MCF 10A (cell line): ENCODE measurements at regions not wholly inside any gene's neighbourhood (a gene's known extent, or its start where the extent isn't known, plus 50 kb on each side); places are given as distances from the start of the nearest gene placed in this dataset.

Experiments used
- BruUV-seq: library from RNA; stranded (reverse); fragments of 400-500 nt; replicated peaks from 2 replicates; lab custom pipeline; 2021; lab: Mats Ljungman, UMichigan
- CTCF ChIA-PET: fragments of 300-600 bp; sonication (Branson Sonifier 250); formaldehyde crosslinking; extraction: SDS; loops from one replicate; lab custom pipeline; 2021; ENCODE audit warnings: antibody characterized with exemption, inconsistent platforms; lab: Yijun Ruan, JAX
- POLR2A ChIA-PET: fragments of 300-600, 350-650 bp; sonication (Branson Sonifier 250); formaldehyde crosslinking; extraction: SDS; loops from one replicate; lab custom pipeline; 2020; ENCODE audit warnings: antibody characterized with exemption, inconsistent platforms; lab: Yijun Ruan, JAX
- DNase-seq: peaks from one replicate; pipeline ENCODE4 v3.0.0-alpha.2; 2018; ENCODE audit not compliant: unreplicated experiment
- H3K27ac Mint-ChIP-seq: one replicate; pipeline ENCODE4 v1.8.0; 2022; ENCODE audit warnings: mild to moderate bottlenecking, low read depth, mixed read lengths; ENCODE audit not compliant: unreplicated experiment
- H3K27me3 Mint-ChIP-seq: one replicate; pipeline ENCODE4 v1.8.0; 2022; ENCODE audit warnings: mixed read lengths; ENCODE audit not compliant: insufficient read depth, unreplicated experiment
- H3K36me3 Mint-ChIP-seq: one replicate; pipeline ENCODE4 v1.8.0; 2022; ENCODE audit warnings: mild to moderate bottlenecking, moderate library complexity, mixed read lengths; ENCODE audit not compliant: insufficient read depth, unreplicated experiment
- H3K4me1 Mint-ChIP-seq: one replicate; pipeline ENCODE4 v1.8.0; 2022; ENCODE audit warnings: mixed read lengths; ENCODE audit not compliant: insufficient read depth, unreplicated experiment
- H3K4me3 Mint-ChIP-seq: one replicate; pipeline ENCODE4 v1.8.0; 2022; ENCODE audit warnings: mild to moderate bottlenecking, moderate library complexity, mixed read lengths; ENCODE audit not compliant: unreplicated experiment
- H3K9me3 Mint-ChIP-seq: one replicate; pipeline ENCODE4 v1.8.0; 2022; ENCODE audit warnings: mixed read lengths; ENCODE audit not compliant: unreplicated experiment
- CTCF ChIP-seq: fragments of 200-600 bp; IDR thresholded peaks from one replicate; pipeline ENCODE4 v1.8.0; 2022; ENCODE audit warnings: antibody characterized with exemption, mild to moderate bottlenecking; ENCODE audit not compliant: unreplicated experiment
- intact Hi-C: fragments of 100-400 bp; cut with micrococcal nuclease; formaldehyde crosslinking; loops from 2 replicates; pipeline ENCODE4 v1.14.1; 2022

GRCh38 chr16:73743665-73744496 lies 552.7 kb upstream of the PSMD7 start:
- BruUV-seq, result no TSS peak
- Mint-ChIP-seq H3K9me3 (peaks cover 4% of the 10 kb centered on the region), H3K4me3 (no peak overlapping the region), H3K27me3 (peaks cover 13% of the 10 kb centered on the region), H3K4me1 (peaks cover 10% of the 10 kb centered on the region), H3K27ac (no peak overlapping the region), H3K36me3 (no peaks in the 10 kb centered on the region)
- CTCF ChIA-PET, result interaction anchor here (0.5 to 1.5 kb wide), 3 partner anchors 8 to 1041 kb away, joined by 4 to 6 read pairs (median 4); no protein-coding TSS in a partner anchor
- peak; percentile 14 for DNase-seq
- no peak for TF ChIP-seq CTCF
- POLR2A ChIA-PET, result no interaction called here
- intact Hi-C loops, result no loop called here

DNA sequence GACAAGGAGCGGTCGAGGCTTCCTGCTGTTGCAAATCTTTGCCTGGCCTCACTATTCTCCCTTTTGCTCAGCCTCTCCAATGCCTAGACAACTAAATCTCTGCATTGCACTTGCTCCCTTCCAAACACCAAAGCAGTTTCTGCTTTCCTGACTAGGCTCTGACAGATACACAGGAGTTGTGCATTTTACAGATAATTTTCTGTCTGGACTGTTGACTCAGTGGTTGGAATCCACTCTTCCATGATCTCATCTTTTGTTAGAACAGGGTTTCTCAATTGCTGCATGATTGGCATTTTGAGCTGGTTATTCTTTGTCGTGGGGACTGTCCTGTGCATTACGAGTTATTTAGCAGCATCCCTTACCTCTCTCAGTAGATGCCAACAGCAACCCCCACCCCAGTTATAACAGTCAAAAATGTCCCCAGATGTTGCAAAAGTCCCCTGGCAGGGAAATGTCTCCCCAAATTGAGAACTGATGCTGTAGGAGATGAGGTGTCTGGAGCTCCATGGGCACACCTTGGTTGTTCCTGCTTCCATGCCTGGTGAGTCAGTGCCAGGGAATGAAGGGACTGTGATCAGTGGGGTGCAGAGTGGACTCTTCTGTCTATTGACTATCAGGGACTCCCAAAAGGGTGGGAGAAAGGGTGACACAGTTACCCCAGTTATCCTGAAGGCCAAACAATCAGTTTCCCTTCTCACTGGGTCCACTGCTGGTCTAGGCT lies 557.4 kb upstream of the PSMD7 start:
- Mint-ChIP-seq H3K4me3 (no peak overlapping the region), H3K36me3 (no peaks in the 10 kb centered on the region), H3K27me3 (peaks cover 8% of the 10 kb centered on the region), H3K27ac (peak overlapping the region; percentile 52), H3K4me1 (peaks cover 25% of the 10 kb centered on the region), H3K9me3 (no peaks in the 10 kb centered on the region)
- CTCF ChIA-PET, result no interaction called here
- no TSS peak for BruUV-seq
- TF ChIP-seq CTCF, result no peak
- DNase-seq, result no peak
- POLR2A ChIA-PET, result interaction anchor here (1.7 kb wide), 1 partner anchor 16 kb away, joined by 4 read pairs; no protein-coding TSS in a partner anchor
- intact Hi-C loops, result no loop called here

DNA sequence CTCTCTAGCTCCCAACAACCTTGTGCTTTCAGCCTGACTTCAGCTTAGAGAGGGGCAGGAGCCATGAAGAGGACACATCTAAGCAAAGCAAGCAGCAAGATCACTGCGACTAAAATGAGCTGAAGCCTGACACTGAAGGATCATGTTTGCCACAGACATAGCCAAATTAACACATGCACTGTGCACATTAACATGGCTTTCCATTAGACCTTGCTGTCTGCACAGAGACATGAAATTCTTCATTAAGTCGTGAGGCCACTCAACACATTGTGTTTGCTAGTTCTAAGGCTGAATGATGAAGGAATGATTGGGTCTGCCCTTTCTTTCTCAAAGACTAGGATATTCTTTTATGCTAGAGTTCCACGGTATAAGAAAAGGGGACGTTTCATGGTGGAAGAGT lies 558.3 kb upstream of the PSMD7 start:
- Mint-ChIP-seq H3K27me3 (peaks cover 8% of the 10 kb centered on the region), H3K4me1 (peaks cover 25% of the 10 kb centered on the region), H3K36me3 (no peaks in the 10 kb centered on the region), H3K27ac (no peak overlapping the region), H3K4me3 (no peak overlapping the region), H3K9me3 (no peaks in the 10 kb centered on the region)
- intact Hi-C loops, result no loop called here
- ChIA-PET POLR2A (no interaction called here), CTCF (interaction anchor here (0.7 kb wide), 1 partner anchor 142 kb away, joined by 3 read pairs; no protein-coding TSS in a partner anchor)
- no peak for TF ChIP-seq CTCF
- no TSS peak for BruUV-seq
- no peak for DNase-seq

DNA sequence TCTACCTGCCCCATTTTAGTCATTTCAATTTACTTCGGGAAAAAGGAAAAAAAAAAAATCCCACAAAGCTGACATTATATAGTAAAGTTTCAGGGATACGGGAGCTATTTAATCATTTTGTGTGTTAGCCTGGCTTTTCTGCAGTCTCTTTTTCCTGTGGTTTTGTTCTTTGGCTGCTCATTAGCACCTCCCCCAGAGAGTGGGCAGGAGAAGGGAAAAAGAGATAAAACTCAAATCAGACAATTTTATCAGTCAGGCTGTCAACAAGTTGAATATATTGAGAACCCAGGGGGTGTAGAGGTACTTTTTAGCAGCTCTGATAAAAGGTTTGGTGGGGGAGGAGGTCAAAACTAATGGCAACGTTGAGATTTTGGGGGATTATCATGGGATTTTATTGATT lies 559.0 kb upstream of the PSMD7 start:
- no peaks in the 10 kb centered on the region for H3K9me3 Mint-ChIP-seq
- no peak overlapping the region for H3K27ac Mint-ChIP-seq
- BruUV-seq, result no TSS peak
- no peak overlapping the region for H3K4me3 Mint-ChIP-seq
- intact Hi-C loops, result no loop called here
- DNase-seq, result no peak
- H3K4me1 Mint-ChIP-seq, result peaks cover 25% of the 10 kb centered on the region
- CTCF ChIA-PET, result interaction anchor here (0.6 to 1.0 kb wide), 4 partner anchors 23 to 173 kb away, joined by 3 to 4 read pairs (median 3); no protein-coding TSS in a partner anchor
- POLR2A ChIA-PET, result interaction anchor here (0.7 kb wide), 1 partner anchor 84 kb away, joined by 3 read pairs; no protein-coding TSS in a partner anchor
- H3K36me3 Mint-ChIP-seq, result no peaks in the 10 kb centered on the region
- H3K27me3 Mint-ChIP-seq, result peaks cover 8% of the 10 kb centered on the region
- TF ChIP-seq CTCF, result no peak
